IPS-20b (cell line): ENCODE measurements at regions not wholly inside any gene's neighbourhood (a gene's known extent, or its start where the extent isn't known, plus 50 kb on each side); places are given as distances from the start of the nearest gene placed in this dataset.

ENCODE experiments used
- H3K27ac ChIP-seq: one replicate; pipeline ENCODE4 v1.5.1; 2013; ENCODE audit warnings: low read length
- H3K27me3 ChIP-seq: 2 replicates; pipeline ENCODE4 v1.6.1; 2013; ENCODE audit warnings: mild to moderate bottlenecking, low read length, inconsistent platforms; ENCODE audit not compliant: insufficient read depth
- H3K36me3 ChIP-seq: 2 replicates; pipeline ENCODE4 v1.6.1; 2013; ENCODE audit warnings: low read depth, mild to moderate bottlenecking, inconsistent platforms, low read length, moderate library complexity; ENCODE audit not compliant: insufficient read depth
- H3K4me1 ChIP-seq: 2 replicates; pipeline ENCODE4 v1.6.1; 2013; ENCODE audit warnings: mild to moderate bottlenecking, control low read depth, inconsistent platforms, low read length, moderate library complexity; ENCODE audit not compliant: insufficient read depth
- H3K4me3 ChIP-seq: 2 replicates; pipeline ENCODE4 v1.5.1; 2013; ENCODE audit warnings: mild to moderate bottlenecking, low read length, inconsistent platforms
- H3K9ac ChIP-seq: 2 replicates; pipeline ENCODE4 v1.6.1; 2013; ENCODE audit warnings: low read depth, mild to moderate bottlenecking, inconsistent platforms, low read length, moderate library complexity
- H3K9me3 ChIP-seq: 2 replicates; pipeline ENCODE4 v1.6.1; 2013; ENCODE audit warnings: mild to moderate bottlenecking, low read depth, low read length, inconsistent platforms; ENCODE audit not compliant: insufficient read depth

DNA sequence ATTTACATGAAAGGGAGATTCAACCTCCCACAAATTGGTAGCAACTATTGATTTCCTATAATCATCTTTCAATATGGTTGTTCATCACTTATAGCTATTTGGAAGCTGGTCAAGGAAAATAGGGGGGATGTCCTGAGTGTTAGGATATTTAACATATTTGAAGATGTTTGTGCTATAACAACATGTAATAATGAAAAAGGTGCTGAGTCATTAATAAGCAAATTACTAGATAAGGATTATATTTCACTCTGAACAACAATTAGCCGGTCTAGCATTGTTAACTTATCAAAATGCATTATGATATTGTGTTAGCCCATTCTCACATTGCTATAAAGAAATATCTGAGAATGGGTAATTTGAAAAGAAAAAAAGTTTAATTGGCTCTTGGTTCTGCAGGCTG, 225.8 kb upstream of the ARPP21 start:
- Histone ChIP-seq H3K9ac (no peak overlapping the region), H3K27me3 (no peaks in the 10 kb centered on the region), H3K4me3 (no peak overlapping the region), H3K9me3 (no peaks in the 10 kb centered on the region), H3K27ac (no peak overlapping the region), H3K36me3 (no peaks in the 10 kb centered on the region), H3K4me1 (no peaks in the 10 kb centered on the region)

DNA sequence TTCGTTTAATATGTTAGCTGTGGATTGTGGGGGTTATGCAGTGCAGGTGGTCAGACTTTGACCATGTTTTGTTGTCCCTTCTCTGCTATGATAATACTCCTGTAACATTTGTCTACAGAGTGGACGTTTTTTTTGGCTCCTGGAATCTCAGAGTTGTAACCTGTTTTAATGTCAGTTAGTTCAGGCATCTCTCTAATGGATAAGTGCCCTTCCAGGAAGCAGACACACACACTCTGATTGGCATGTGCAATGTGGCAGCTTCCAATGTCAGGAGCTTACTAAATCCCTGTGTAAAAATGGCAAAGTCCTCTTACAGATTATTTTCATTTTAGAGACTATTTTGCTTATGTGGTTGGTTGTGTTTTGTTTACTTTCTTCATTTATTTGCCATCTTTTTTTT, 222.2 kb upstream of the ARPP21 start:
- no peaks in the 10 kb centered on the region for H3K36me3 ChIP-seq
- no peak overlapping the region for H3K4me3 ChIP-seq
- H3K27me3 ChIP-seq = no peaks in the 10 kb centered on the region
- H3K9ac ChIP-seq = no peak overlapping the region
- H3K27ac ChIP-seq = no peak overlapping the region
- no peaks in the 10 kb centered on the region for H3K9me3 ChIP-seq
- no peaks in the 10 kb centered on the region for H3K4me1 ChIP-seq

DNA sequence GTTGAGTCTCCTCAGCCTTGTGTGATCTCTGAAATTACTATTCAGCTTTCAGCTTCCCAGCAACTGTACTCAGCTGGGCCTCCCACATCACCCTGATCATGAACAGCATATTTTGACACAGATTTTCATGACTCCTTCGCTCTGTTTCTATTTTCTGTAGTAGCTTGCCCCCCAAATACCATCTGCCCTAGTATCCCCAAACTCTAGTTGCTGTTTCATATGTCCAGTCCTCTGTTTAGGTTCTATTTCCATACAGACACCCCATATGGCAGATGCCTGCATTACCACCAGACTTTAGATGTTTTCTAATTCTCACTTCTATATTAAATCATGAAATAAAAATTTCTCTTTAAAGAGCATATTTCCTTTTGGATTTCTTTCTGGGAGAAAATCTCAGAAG, 217.2 kb upstream of the ARPP21 start:
- Histone ChIP-seq H3K9me3 (no peaks in the 10 kb centered on the region), H3K27me3 (no peaks in the 10 kb centered on the region), H3K4me3 (no peak overlapping the region), H3K9ac (no peak overlapping the region), H3K27ac (no peak overlapping the region), H3K36me3 (no peaks in the 10 kb centered on the region), H3K4me1 (no peaks in the 10 kb centered on the region)

DNA sequence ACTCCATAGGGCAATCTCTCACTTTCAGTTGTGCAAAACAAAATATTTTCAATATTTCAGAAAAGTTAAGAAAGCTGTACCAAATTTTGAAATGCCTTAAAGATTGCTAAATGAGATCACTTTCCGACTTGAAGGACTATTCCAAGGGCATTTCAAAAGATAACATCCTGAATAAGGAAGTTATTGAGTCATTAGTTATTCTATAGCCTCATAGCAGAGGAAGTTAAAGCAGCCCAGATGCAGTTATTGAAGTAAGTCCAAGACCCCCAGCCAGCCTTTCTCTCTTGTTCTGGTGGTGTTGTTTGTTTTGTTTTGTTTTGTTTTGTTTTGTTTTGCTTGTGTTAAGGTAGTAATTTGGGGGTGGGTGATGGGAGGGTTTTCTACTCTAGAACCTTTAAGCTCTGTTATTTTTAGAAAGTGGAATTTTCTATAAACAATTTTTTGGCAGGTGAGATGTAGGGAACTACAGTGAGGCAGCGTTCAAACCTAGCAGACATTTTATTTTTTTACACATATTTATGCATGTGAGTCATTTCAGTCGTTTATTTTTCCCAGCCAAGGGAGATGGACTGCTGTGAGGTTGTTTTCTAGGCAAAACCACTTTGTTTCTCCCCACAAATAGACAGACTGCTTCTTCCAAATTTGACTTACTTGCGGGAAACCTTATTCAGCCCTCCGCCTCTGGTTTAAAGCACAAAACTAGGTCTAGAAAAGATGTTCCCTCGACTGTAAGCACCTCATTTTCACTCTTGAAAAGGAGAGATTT, 216.3 kb upstream of the ARPP21 start:
- Histone ChIP-seq H3K27me3 (no peaks in the 10 kb centered on the region), H3K4me3 (no peak overlapping the region), H3K4me1 (no peaks in the 10 kb centered on the region), H3K36me3 (no peaks in the 10 kb centered on the region), H3K9ac (no peak overlapping the region), H3K9me3 (no peaks in the 10 kb centered on the region), H3K27ac (no peak overlapping the region)

DNA sequence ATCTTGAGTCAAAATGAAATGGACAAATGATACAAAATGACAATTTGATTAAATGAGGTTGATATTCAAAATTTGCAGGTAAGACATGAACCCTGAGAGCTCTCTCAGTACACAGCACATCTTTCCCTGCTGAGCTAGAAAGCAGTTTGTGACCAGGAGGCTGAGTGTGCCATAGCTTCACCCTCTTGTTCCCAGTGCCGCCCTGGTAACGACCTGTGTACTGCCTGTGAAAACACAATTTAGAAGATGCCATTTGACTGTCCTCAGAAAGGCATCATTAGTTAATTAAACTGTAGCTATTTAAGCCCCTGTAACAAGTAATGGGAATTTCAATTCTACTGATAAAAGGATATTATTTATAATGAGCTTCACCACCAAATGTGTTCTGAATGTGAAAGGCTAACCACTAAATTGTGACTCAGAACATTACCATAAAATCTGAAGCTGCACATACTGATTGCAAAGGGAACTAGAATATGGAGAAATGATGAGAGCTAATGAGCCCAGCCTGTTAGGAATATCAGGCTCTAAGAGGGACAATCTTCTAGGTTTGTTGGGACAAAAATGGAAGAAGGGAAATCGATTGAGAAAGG, 212.9 kb upstream of the ARPP21 start:
- no peaks in the 10 kb centered on the region for H3K27me3 ChIP-seq
- H3K9ac ChIP-seq = no peak overlapping the region
- H3K4me1 ChIP-seq = no peaks in the 10 kb centered on the region
- H3K27ac ChIP-seq = no peak overlapping the region
- H3K36me3 ChIP-seq = no peaks in the 10 kb centered on the region
- H3K9me3 ChIP-seq = no peaks in the 10 kb centered on the region
- H3K4me3 ChIP-seq = no peak overlapping the region

DNA sequence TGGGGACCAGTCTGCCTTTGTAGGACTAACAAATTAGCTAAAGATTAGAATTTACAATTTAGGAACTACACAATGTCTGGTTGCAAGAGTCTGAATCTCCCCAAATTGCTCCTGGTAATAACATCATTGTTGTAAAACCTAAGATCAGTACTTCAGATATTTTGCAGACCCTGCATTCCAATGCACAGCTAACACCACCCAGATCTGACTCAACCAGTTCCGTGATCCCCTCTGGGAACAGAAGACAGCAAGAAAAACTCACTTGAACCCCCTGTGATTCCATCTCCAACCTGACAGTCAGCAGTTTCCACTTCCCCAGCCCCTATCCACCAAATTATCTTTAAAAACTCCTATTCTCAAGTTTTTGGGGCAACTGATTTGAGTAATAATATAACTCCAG, 201.9 kb upstream of the ARPP21 start:
- H3K36me3 ChIP-seq = no peaks in the 10 kb centered on the region
- H3K4me1 ChIP-seq = no peaks in the 10 kb centered on the region
- H3K27me3 ChIP-seq = no peaks in the 10 kb centered on the region
- no peaks in the 10 kb centered on the region for H3K9me3 ChIP-seq
- H3K9ac ChIP-seq = no peak overlapping the region
- H3K27ac ChIP-seq = no peak overlapping the region
- H3K4me3 ChIP-seq = no peak overlapping the region

DNA sequence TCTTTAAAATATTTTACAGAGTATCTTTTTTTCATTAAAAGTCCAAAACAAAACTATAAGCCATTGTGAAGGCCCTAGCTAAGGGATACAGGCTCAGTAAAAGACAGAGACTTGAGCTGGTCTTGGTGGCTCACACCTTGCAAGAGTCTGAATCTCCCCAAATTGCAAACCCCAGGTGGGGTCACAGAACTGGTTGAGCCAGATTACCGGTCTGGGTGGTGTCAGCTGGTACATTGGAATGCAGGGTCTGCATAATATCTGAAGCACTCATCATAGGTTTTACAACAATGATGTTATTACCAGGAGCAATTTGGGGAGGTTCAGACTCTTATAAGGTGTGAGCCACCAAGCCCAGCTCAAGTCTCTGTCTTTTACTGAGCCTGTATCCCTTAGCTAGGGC, 201.2 kb upstream of the ARPP21 start:
- Histone ChIP-seq H3K27me3 (no peaks in the 10 kb centered on the region), H3K9me3 (no peaks in the 10 kb centered on the region), H3K9ac (no peak overlapping the region), H3K27ac (no peak overlapping the region), H3K36me3 (no peaks in the 10 kb centered on the region), H3K4me1 (no peaks in the 10 kb centered on the region), H3K4me3 (no peak overlapping the region)

DNA sequence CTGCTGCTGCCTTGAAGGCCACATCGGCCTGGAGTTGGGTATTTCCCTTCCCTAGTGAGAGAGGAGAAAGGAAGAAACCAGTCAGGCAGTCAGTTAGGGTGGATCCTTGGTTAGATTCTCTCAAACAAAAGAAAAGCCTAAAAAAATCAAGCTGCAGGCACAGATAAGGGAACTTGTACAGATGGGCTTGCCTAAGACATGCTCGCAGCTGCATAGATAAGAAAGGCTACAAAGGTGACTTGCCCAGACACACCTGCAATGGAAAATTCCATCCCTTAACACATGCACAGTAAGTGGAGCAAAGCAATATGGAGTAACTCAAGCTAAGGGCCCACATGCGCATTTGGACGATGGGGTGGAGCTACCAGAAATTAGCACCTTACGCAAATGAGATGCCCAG, 199.7 kb upstream of the ARPP21 start:
- no peaks in the 10 kb centered on the region for H3K27me3 ChIP-seq
- no peak overlapping the region for H3K27ac ChIP-seq
- H3K36me3 ChIP-seq = no peaks in the 10 kb centered on the region
- no peak overlapping the region for H3K4me3 ChIP-seq
- no peaks in the 10 kb centered on the region for H3K4me1 ChIP-seq
- H3K9ac ChIP-seq = no peak overlapping the region
- no peaks in the 10 kb centered on the region for H3K9me3 ChIP-seq

DNA sequence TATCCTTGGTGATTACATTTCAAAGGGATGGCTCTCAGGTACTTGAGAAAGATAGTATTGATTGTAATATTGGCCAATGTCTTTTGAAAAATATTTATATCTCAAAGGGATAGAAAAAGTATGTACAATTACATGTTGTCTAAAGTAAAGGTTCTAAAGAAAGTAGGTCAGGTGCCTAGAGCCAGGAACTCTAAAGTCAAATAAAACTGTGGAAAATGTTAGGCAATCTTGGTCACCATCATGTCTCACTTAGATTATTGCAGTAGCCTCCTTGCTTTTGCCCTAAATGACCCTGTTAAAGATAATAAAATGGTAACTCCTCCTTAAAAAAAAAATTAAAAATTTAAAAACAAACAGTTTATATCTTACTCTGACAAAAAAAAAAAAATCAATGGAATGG, 198.5 kb upstream of the ARPP21 start:
- Histone ChIP-seq H3K9me3 (no peaks in the 10 kb centered on the region), H3K4me3 (no peak overlapping the region), H3K4me1 (no peaks in the 10 kb centered on the region), H3K9ac (no peak overlapping the region), H3K36me3 (no peaks in the 10 kb centered on the region), H3K27ac (no peak overlapping the region), H3K27me3 (no peaks in the 10 kb centered on the region)

DNA sequence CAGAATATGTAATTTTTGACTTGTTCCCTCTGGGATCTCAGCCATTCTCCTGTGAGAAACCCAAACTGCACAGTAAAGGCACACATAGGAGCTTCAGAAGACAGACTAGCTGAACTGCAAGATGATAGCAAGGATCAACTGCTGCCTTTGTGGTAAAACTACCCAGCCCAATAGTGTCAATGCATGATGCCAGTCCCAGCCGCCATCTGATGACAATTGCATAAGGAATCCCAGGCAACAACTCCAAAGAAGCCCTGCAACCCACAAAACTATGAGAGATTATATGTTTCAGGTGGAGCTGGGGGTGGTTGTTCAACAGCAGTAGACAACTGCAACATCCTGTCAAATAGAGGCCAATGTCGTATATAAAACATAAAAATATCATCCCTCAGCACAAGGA, 192.4 kb upstream of the ARPP21 start:
- H3K4me3 ChIP-seq = no peak overlapping the region
- H3K4me1 ChIP-seq = no peaks in the 10 kb centered on the region
- no peaks in the 10 kb centered on the region for H3K9me3 ChIP-seq
- no peaks in the 10 kb centered on the region for H3K36me3 ChIP-seq
- H3K9ac ChIP-seq = no peak overlapping the region
- no peaks in the 10 kb centered on the region for H3K27me3 ChIP-seq
- H3K27ac ChIP-seq = no peak overlapping the region

DNA sequence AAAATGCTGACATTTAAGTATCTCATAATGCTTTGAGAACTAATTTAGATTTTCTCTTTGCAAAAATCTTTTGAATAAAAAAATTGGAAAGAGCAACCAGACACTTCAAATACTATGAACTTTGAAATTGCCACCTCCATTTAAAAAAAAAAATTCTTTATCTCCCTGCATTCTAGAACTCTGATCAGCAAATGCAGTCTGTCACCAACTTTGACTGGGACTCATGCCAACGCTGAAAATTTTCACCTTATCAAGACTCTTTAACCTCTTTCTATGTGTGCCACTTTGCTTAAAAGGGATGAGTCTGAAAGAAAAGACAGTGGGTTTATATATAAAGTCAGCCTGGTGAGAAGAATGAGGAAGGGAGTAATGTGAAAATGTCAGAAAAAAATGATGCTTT, 191.2 kb upstream of the ARPP21 start:
- H3K4me1 ChIP-seq = no peaks in the 10 kb centered on the region
- H3K27ac ChIP-seq = no peak overlapping the region
- H3K9ac ChIP-seq = no peak overlapping the region
- H3K9me3 ChIP-seq = no peaks in the 10 kb centered on the region
- H3K4me3 ChIP-seq = no peak overlapping the region
- no peaks in the 10 kb centered on the region for H3K36me3 ChIP-seq
- no peaks in the 10 kb centered on the region for H3K27me3 ChIP-seq

DNA sequence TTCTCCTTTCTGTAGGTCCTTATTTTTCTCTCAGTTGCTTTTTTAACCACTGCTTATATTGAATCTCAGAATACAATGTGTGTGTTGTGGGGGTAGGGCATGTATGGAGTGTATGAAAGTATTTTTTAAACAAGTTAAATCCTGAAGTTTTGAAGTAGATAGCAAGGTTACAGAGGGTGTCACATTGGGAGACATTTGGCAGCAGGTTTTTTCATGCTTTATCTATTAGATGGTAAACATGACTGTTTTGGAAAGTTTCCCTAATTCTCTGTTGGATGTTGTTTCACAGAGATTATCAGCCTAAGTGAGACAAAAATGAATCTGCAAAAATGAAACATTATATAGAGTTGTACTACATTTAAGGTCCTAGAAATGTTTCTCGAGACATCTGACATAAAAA, 190.6 kb upstream of the ARPP21 start:
- Histone ChIP-seq H3K36me3 (no peaks in the 10 kb centered on the region), H3K4me1 (no peaks in the 10 kb centered on the region), H3K27ac (no peak overlapping the region), H3K27me3 (no peaks in the 10 kb centered on the region), H3K9ac (no peak overlapping the region), H3K9me3 (peaks cover under 1% of the 10 kb centered on the region; the same call in 1 of the 2 replicates), H3K4me3 (no peak overlapping the region)
